ENCODE measurements at regions not wholly inside any gene's neighbourhood (a gene's known extent, or its start where the extent isn't known, plus 50 kb on each side); places are given as distances from the start of the nearest gene placed in this dataset.

GRCh38 chr1:95180371-95180770 lies 53.6 kb upstream of the RWDD3 start:
- H3K36me3 Mint-ChIP-seq = no peaks in the 10 kb centered on the region
- DNase-seq = no peak
- Histone ChIP-seq H3K27me3 (ENCODE audit: insufficient read depth, low read length) (no peaks in the 10 kb centered on the region), H3K4me1 (ENCODE audit: insufficient read depth, low read length) (no peaks in the 10 kb centered on the region), H3K9me3 (ENCODE audit: control insufficient read depth in 1 of 2, low read length in 2 of 2) (no peaks in the 10 kb centered on the region), H3K4me3 (ENCODE audit: low read length in 2 of 2) (no peak overlapping the region), H3K36me3 (ENCODE audit: insufficient read depth, low read length) (no peaks in the 10 kb centered on the region), H3K27ac (ENCODE audit: low read depth, low read length) (no peak overlapping the region)
- no peak overlapping the region for H3K4me3 Mint-ChIP-seq
- no peak overlapping the region for H3K27ac Mint-ChIP-seq
- POLR2A ChIA-PET (ENCODE audit: partially characterized antibody) = no interaction called here
- peaks cover 2 to 8% of the 10 kb centered on the region in 2 donors for H3K27me3 Mint-ChIP-seq
- CTCF ChIA-PET (ENCODE audit: partially characterized antibody) = interaction anchor here (1.3 kb wide), 1 partner anchor 14 kb away, joined by 4 read pairs; no protein-coding TSS in a partner anchor
- peaks cover 0 to 2% (median 0%) of the 10 kb centered on the region in 4 donors for H3K4me1 Mint-ChIP-seq
- intact Hi-C loops (cut with micrococcal nuclease) = no loop called here
- peaks cover 0 to 3% (median 0%) of the 10 kb centered on the region in 8 donors for H3K9me3 Mint-ChIP-seq

GRCh38 chr1:95181096-95181495 lies 52.9 kb upstream of the RWDD3 start:
- Mint-ChIP-seq H3K27ac (no peak overlapping the region), H3K4me3 (no peak overlapping the region)

GRCh38 chr1:95183952-95184351 lies 50.1 kb upstream of the RWDD3 start:
- ChIA-PET POLR2A (ENCODE audit: partially characterized antibody) (no interaction called here), CTCF (ENCODE audit: partially characterized antibody) (no interaction called here)
- Histone ChIP-seq H3K9me3 (ENCODE audit: control insufficient read depth in 1 of 2, low read length in 2 of 2) (no peaks in the 10 kb centered on the region), H3K4me1 (ENCODE audit: insufficient read depth, low read length) (no peaks in the 10 kb centered on the region), H3K27ac (ENCODE audit: low read depth, low read length) (no peak overlapping the region), H3K4me3 (ENCODE audit: low read length in 2 of 2) (no peak overlapping the region), H3K27me3 (ENCODE audit: insufficient read depth, low read length) (no peaks in the 10 kb centered on the region), H3K36me3 (ENCODE audit: insufficient read depth, low read length) (no peaks in the 10 kb centered on the region)
- no peaks in the 10 kb centered on the region for H3K4me1 Mint-ChIP-seq
- H3K27ac Mint-ChIP-seq = no peak overlapping the region
- no peak for DNase-seq
- intact Hi-C loops (cut with micrococcal nuclease) = no loop called here
- H3K9me3 Mint-ChIP-seq = peaks cover 0 to 3% (median 0%) of the 10 kb centered on the region in 8 donors
- H3K27me3 Mint-ChIP-seq = peaks cover 2 to 11% of the 10 kb centered on the region in 2 donors
- H3K4me3 Mint-ChIP-seq = no peak overlapping the region
- no peaks in the 10 kb centered on the region for H3K36me3 Mint-ChIP-seq

More at GRCh38 chr1:95181096-95181495, 52.9 kb upstream of the RWDD3 start:
- H3K27me3 Mint-ChIP-seq = peaks cover 2 to 8% of the 10 kb centered on the region in 2 donors
- DNase-seq = no peak
- peaks cover 0 to 3% (median 0%) of the 10 kb centered on the region in 8 donors for H3K9me3 Mint-ChIP-seq
- Histone ChIP-seq H3K27me3 (ENCODE audit: insufficient read depth, low read length) (no peaks in the 10 kb centered on the region), H3K27ac (ENCODE audit: low read depth, low read length) (no peak overlapping the region), H3K9me3 (ENCODE audit: control insufficient read depth in 1 of 2, low read length in 2 of 2) (no peaks in the 10 kb centered on the region), H3K36me3 (ENCODE audit: insufficient read depth, low read length) (no peaks in the 10 kb centered on the region), H3K4me1 (ENCODE audit: insufficient read depth, low read length) (no peaks in the 10 kb centered on the region), H3K4me3 (ENCODE audit: low read length in 2 of 2) (no peak overlapping the region)
- intact Hi-C loops (cut with micrococcal nuclease) = no loop called here
- CTCF ChIA-PET (ENCODE audit: partially characterized antibody) = no interaction called here
- POLR2A ChIA-PET (ENCODE audit: partially characterized antibody) = no interaction called here
- peaks cover 0 to 2% (median 0%) of the 10 kb centered on the region in 4 donors for H3K4me1 Mint-ChIP-seq
- no peaks in the 10 kb centered on the region for H3K36me3 Mint-ChIP-seq

Data from CD4-positive, alpha-beta memory T cell (primary cell).